ENCODE measurements at regions not wholly inside any gene's neighbourhood (a gene's known extent, or its start where the extent isn't known, plus 50 kb on each side); places are given as distances from the start of the nearest gene placed in this dataset.
"Not testable (repeated sequence)": the region's sequence is repeated elsewhere in the genome, so short reads cannot be mapped to it uniquely, and the experiment has no call there.

- no peak for DNase-seq (ENCODE audit: low read depth)
Measured at GRCh38 chr4:12172198-12172973, 743.7 kb upstream of the HS3ST1 start.

GRCh38 chr4:12170308-12170707 is 741.6 kb upstream of the HS3ST1 start:
- DNase-seq (ENCODE audit: low read depth): no peak

GRCh38 chr4:12165616-12166015 is 736.9 kb upstream of the HS3ST1 start:
- DNase-seq (ENCODE audit: low read depth): no peak

GRCh38 chr4:12146339-12146738 is 717.6 kb upstream of the HS3ST1 start:
- no peak for DNase-seq (ENCODE audit: low read depth)

GRCh38 chr4:12145768-12146167 is 717.1 kb upstream of the HS3ST1 start:
- no peak for DNase-seq (ENCODE audit: low read depth)

GRCh38 chr4:12145106-12145505 is 716.4 kb upstream of the HS3ST1 start:
- no peak for DNase-seq (ENCODE audit: low read depth)

- DNase-seq (ENCODE audit: low read depth): no peak
Measured at GRCh38 chr4:12144051-12144450, 715.4 kb upstream of the HS3ST1 start.

- DNase-seq (ENCODE audit: low read depth): no peak
Measured at GRCh38 chr4:12140864-12141263, 712.2 kb upstream of the HS3ST1 start.

- DNase-seq (ENCODE audit: low read depth): no peak
Measured at GRCh38 chr4:12139296-12139695, 710.6 kb upstream of the HS3ST1 start.

- DNase-seq (ENCODE audit: low read depth): no peak
Measured at GRCh38 chr4:12138488-12138887, 709.8 kb upstream of the HS3ST1 start.

- no peak for DNase-seq (ENCODE audit: low read depth)
Measured at GRCh38 chr4:12137575-12137974, 708.9 kb upstream of the HS3ST1 start.

- no peak for DNase-seq (ENCODE audit: low read depth)
Measured at GRCh38 chr4:12126474-12126873, 697.8 kb upstream of the HS3ST1 start.

- no peak for DNase-seq (ENCODE audit: low read depth)
Measured at GRCh38 chr4:12124138-12124537, 695.4 kb upstream of the HS3ST1 start.

GRCh38 chr4:12123707-12124106 is 695.0 kb upstream of the HS3ST1 start:
- no peak for DNase-seq (ENCODE audit: low read depth)

- no peak for DNase-seq (ENCODE audit: low read depth)
Measured at GRCh38 chr4:12122316-12122715, 693.6 kb upstream of the HS3ST1 start.

- no peak for DNase-seq (ENCODE audit: low read depth)
Measured at GRCh38 chr4:12120968-12121367, 692.3 kb upstream of the HS3ST1 start.

GRCh38 chr4:12118651-12119213 is 690.0 kb upstream of the HS3ST1 start:
- DNase-seq (ENCODE audit: low read depth): no peak

- no peak for DNase-seq (ENCODE audit: low read depth)
Measured at GRCh38 chr4:12116009-12116552, 687.4 kb upstream of the HS3ST1 start.

GRCh38 chr4:12110627-12111026 is 681.9 kb upstream of the HS3ST1 start:
- no peak for DNase-seq (ENCODE audit: low read depth)

GRCh38 chr4:12109056-12109455 is 680.4 kb upstream of the HS3ST1 start:
- DNase-seq (ENCODE audit: low read depth): not testable (repeated sequence)

- no peak for DNase-seq (ENCODE audit: low read depth)
Measured at GRCh38 chr4:12105519-12105918, 676.8 kb upstream of the HS3ST1 start.

GRCh38 chr4:12089920-12090319 is 661.2 kb upstream of the HS3ST1 start:
- not testable (repeated sequence) for DNase-seq (ENCODE audit: low read depth)

GRCh38 chr4:12084690-12085089 is 656.0 kb upstream of the HS3ST1 start:
- DNase-seq (ENCODE audit: low read depth): no peak

GRCh38 chr4:12071316-12071715 is 642.6 kb upstream of the HS3ST1 start:
- DNase-seq (ENCODE audit: low read depth): no peak
